GM12891 (cell line): ENCODE measurements at regions not wholly inside any gene's neighbourhood (a gene's known extent, or its start where the extent isn't known, plus 50 kb on each side); places are given as distances from the start of the nearest gene placed in this dataset.

ENCODE experiments used
- DNase-seq: peaks from one replicate; pipeline ENCODE4 v3.0.0; 2011; ENCODE audit warnings: low spot score; ENCODE audit not compliant: insufficient read length
- FAIRE-seq: peaks from 2 replicates; lab custom pipeline; 2011; peaks lifted over from hg19 to GRCh38; lab: Jason Lieb, UNC
- PAX5 ChIP-seq: IDR thresholded peaks from 2 replicates; pipeline ENCODE4 v1.6.1; 2011; ENCODE audit warnings: low read length, moderate library complexity, mild to moderate bottlenecking; ENCODE audit not compliant: insufficient read depth, severe bottlenecking
- POLR2A ChIP-seq: IDR thresholded peaks from 2 replicates; pipeline ENCODE4 v1.6.1; 2011; ENCODE audit warnings: low read depth, low read length, control low read depth
- POLR2AphosphoS5 ChIP-seq: IDR thresholded peaks from 2 replicates; pipeline ENCODE4 v1.6.1; 2011; ENCODE audit warnings: low read depth, low read length, control low read depth
- POU2F2 ChIP-seq: IDR thresholded peaks from 2 replicates; pipeline ENCODE4 v1.6.1; 2011; ENCODE audit warnings: low read depth, mild to moderate bottlenecking, control low read depth, low read length, moderate library complexity
- SPI1 ChIP-seq: IDR thresholded peaks from 2 replicates; pipeline ENCODE4 v1.6.1; 2011; ENCODE audit warnings: low read depth, low read length, control low read depth
- TAF1 ChIP-seq: IDR thresholded peaks from 2 replicates; pipeline ENCODE4 v1.6.1; 2011; ENCODE audit warnings: low read depth, low read length, control low read depth

- DNase-seq (no peak), FAIRE-seq (no peak)
- TF ChIP-seq TAF1 (no peak), POU2F2 (no peak), PAX5 (no peak), SPI1 (no peak), POLR2A (no peak), POLR2AphosphoS5 (no peak)
Observed at GRCh38 chr10:71031603-71032002, 143.2 kb upstream of the PCBD1 start.

GRCh38 chr10:71032887-71033286 is 144.5 kb upstream of the PCBD1 start:
- no peak for TF ChIP-seq TAF1
- no peak for TF ChIP-seq POLR2AphosphoS5
- no peak for TF ChIP-seq POU2F2
- no peak for TF ChIP-seq PAX5
- no peak for TF ChIP-seq SPI1
- TF ChIP-seq POLR2A = no peak
- no peak for DNase-seq
- FAIRE-seq = no peak

- FAIRE-seq (no peak), DNase-seq (no peak)
- TF ChIP-seq POLR2A = no peak
- no peak for TF ChIP-seq TAF1
- no peak for TF ChIP-seq POU2F2
- no peak for TF ChIP-seq SPI1
- TF ChIP-seq PAX5 = no peak
- TF ChIP-seq POLR2AphosphoS5 = no peak
Observed at GRCh38 chr10:71033396-71033980, 145.1 kb upstream of the PCBD1 start.

GRCh38 chr10:71035511-71036296 is 147.3 kb upstream of the PCBD1 start:
- DNase-seq (no peak), FAIRE-seq (no peak)

GRCh38 chr10:71036297-71036966 is 148.1 kb upstream of the PCBD1 start:
- TF ChIP-seq POLR2AphosphoS5 (no peak), POU2F2 (no peak), PAX5 (no peak), POLR2A (no peak), SPI1 (no peak), TAF1 (no peak)
- no peak for DNase-seq
- no peak for FAIRE-seq

More at GRCh38 chr10:71035511-71036296, 147.3 kb upstream of the PCBD1 start:
- TF ChIP-seq POLR2AphosphoS5 (no peak), PAX5 (no peak), TAF1 (no peak), POU2F2 (no peak), POLR2A (no peak), SPI1 (no peak)

GRCh38 chr10:71038091-71038633 is 149.8 kb upstream of the PCBD1 start:
- FAIRE-seq = no peak
- no peak for DNase-seq
- TF ChIP-seq POLR2A = no peak

GRCh38 chr10:71038921-71039320 is 150.6 kb upstream of the PCBD1 start:
- FAIRE-seq (no peak), DNase-seq (no peak)
- TF ChIP-seq SPI1 (no peak), PAX5 (no peak), POLR2A (no peak), POU2F2 (no peak), TAF1 (no peak), POLR2AphosphoS5 (no peak)

GRCh38 chr10:71039551-71039950 is 151.2 kb upstream of the PCBD1 start:
- TF ChIP-seq SPI1 = no peak
- TF ChIP-seq POLR2AphosphoS5 = no peak
- no peak for TF ChIP-seq POLR2A
- no peak for TF ChIP-seq PAX5
- TF ChIP-seq TAF1 = no peak
- TF ChIP-seq POU2F2 = no peak
- DNase-seq (no peak), FAIRE-seq (no peak)

GRCh38 chr10:71040343-71040742 is 152.0 kb upstream of the PCBD1 start:
- FAIRE-seq = no peak
- DNase-seq = no peak
- TF ChIP-seq TAF1 (no peak), PAX5 (no peak), POLR2A (no peak), SPI1 (no peak), POLR2AphosphoS5 (no peak), POU2F2 (no peak)
